ENCODE measurements at regions not wholly inside any gene's neighbourhood (a gene's known extent, or its start where the extent isn't known, plus 50 kb on each side); places are given as distances from the start of the nearest gene placed in this dataset.

- no peak overlapping the region for H2BK12ac ChIP-seq (ENCODE audit: insufficient read length, low read depth, low read length)
- H3K27me3 Mint-ChIP-seq (ENCODE audit: low read depth) = peaks cover 6% of the 10 kb centered on the region
- H3K79me2 ChIP-seq (ENCODE audit: insufficient read depth, low read length) = no peaks in the 10 kb centered on the region
- no peak overlapping the region for H2AFZ ChIP-seq (ENCODE audit: low read length)
- H2BK15ac ChIP-seq (ENCODE audit: low read depth, low read length) = no peak overlapping the region
- no peak overlapping the region for H3K4ac ChIP-seq (ENCODE audit: low read depth, low read length)
- H4K20me1 ChIP-seq (ENCODE audit: control insufficient read depth, insufficient read depth, insufficient read length) = no peaks in the 10 kb centered on the region
- no peak overlapping the region for H3K18ac ChIP-seq (ENCODE audit: insufficient read length, low read depth, low read length)
- no peaks in the 10 kb centered on the region for H3K9me3 ChIP-seq (ENCODE audit: control insufficient read depth, low read depth, low read length)
- H3K4me1 Mint-ChIP-seq = no peaks in the 10 kb centered on the region
- no peak overlapping the region for H2AK5ac ChIP-seq (ENCODE audit: insufficient read length, low read length)
- H3K9me3 Mint-ChIP-seq = peaks cover 4 to 7% of the 10 kb centered on the region in 2 experiments
- H2BK5ac ChIP-seq (ENCODE audit: insufficient read length, low read length) = no peak overlapping the region
- H3K23ac ChIP-seq (ENCODE audit: insufficient read length, low read depth, low read length) = no peak overlapping the region
- no peak overlapping the region for H3K9ac ChIP-seq (ENCODE audit: extremely low read depth, insufficient read length, low read length)
- no peak overlapping the region for H2BK20ac ChIP-seq (ENCODE audit: low read depth, low read length, poor library complexity, severe bottlenecking)
- WGBS (ENCODE audit: extremely low coverage, insufficient read length, low lambda C conversion rate) = no CpG with 5 or more reads among the region's 6 CpGs
- peak overlapping the region in 1 of 3 experiments; percentile 69; a peak in 2 of 7 replicates for H3K27ac Mint-ChIP-seq
- H3K23me2 ChIP-seq (ENCODE audit: insufficient read length, low read depth, low read length, poor library complexity, severe bottlenecking) = no peaks in the 10 kb centered on the region
- TF ChIP-seq CTCF (conservative IDR thresholded peaks at IDR 0.05) = no peak
- no peak overlapping the region for H2BK120ac ChIP-seq (ENCODE audit: low read depth, low read length, poor library complexity, severe bottlenecking)
- no peak overlapping the region for H4K91ac ChIP-seq (ENCODE audit: insufficient read length, low read depth, low read length)
- H3K27me3 ChIP-seq (ENCODE audit: insufficient read depth, low read length) = no peaks in the 10 kb centered on the region; the same call in 1 of the 2 replicates
- no peaks in the 10 kb centered on the region for H3K4me1 ChIP-seq (ENCODE audit: insufficient read depth, low read length)
- no peak overlapping the region for H3K56ac ChIP-seq (ENCODE audit: insufficient read length, low read depth, low read length)
- no peak for DNase-seq
- no peak overlapping the region for H3T11ph ChIP-seq (ENCODE audit: low read length)
- H3K4me3 Mint-ChIP-seq = no peak overlapping the region
- no peak overlapping the region for H3K27ac ChIP-seq (ENCODE audit: insufficient read length, low read depth, low read length)
- no peaks in the 10 kb centered on the region for H3K79me1 ChIP-seq (ENCODE audit: insufficient read depth, low read depth, low read length, poor library complexity, severe bottlenecking)
- H4K5ac ChIP-seq (ENCODE audit: insufficient read length, low read depth, low read length) = no peak overlapping the region
- H3K4me2 ChIP-seq (ENCODE audit: insufficient read depth, insufficient read length, low read length) = no peak overlapping the region
- H3K36me3 Mint-ChIP-seq (ENCODE audit: insufficient read depth in 1 of 3, low read depth in 3 of 3) = peaks cover 0 to 4% (median 0%) of the 10 kb centered on the region in 3 experiments; a peak in 1 of 7 replicates
- no peak overlapping the region for H3K14ac ChIP-seq (ENCODE audit: insufficient read depth, low read length)
- no peak overlapping the region for H4K8ac ChIP-seq (replicated peaks; ENCODE audit: insufficient read length, low read depth, low read length)
Observed at GRCh38 chr14:94840467-94840866, 70.6 kb upstream of the GSC start.

Data from H9 (cell line).